Astrocyte (in vitro differentiated cells and primary cell): ENCODE measurements at regions not wholly inside any gene's neighbourhood (a gene's known extent, or its start where the extent isn't known, plus 50 kb on each side); places are given as distances from the start of the nearest gene placed in this dataset.

Source experiments
- EZH2 ChIP-seq: IDR thresholded peaks from 2 replicates; pipeline ENCODE4 v1.6.1; 2012; ENCODE audit warnings: mild to moderate bottlenecking, low read length, inconsistent platforms; ENCODE audit not compliant: insufficient read depth
- TF ChIP-seq, protein P1 (sequence below): IDR thresholded peaks from 2 replicates; pipeline ENCODE4 v1.5.1; 2011; ENCODE audit warnings: low read depth, mild to moderate bottlenecking, inconsistent platforms, low read length, moderate library complexity; ENCODE audit not compliant: insufficient read depth

DNA sequence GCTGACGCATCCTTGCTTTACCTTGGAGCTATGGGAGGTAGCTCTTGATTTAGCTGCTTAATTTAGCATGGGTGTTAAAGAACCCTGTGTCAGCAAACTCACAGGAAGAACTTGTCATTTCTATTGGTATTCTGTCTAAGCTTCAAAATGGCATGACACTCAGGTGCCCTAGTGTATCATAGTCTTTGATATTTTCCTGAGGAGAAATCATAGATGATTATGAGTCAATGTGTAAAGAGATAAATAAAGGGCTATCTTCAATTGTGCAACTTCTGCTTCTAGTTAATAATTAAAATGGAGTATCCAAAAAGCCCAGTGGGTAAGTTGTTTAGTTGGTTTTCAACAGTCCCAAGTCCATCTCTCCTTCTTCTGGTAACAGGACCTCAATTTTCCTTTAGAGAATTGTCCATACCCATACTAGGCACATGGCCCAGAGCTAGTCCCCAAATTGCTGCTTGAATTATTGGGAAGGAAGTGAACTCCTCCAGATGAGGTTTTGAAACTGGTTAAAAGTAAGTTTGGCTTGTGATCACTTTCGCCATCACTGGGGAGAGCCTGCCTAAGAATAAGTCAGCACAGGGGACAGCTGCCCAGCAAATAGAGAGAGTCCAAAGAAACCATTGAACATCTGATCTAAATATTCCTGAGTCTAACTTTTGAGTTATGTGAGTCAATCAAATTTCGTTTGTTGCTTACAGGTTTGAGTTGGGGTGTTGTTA lies 169.0 kb upstream of the PHYHIPL start:
- TF ChIP-seq, protein P1, sequence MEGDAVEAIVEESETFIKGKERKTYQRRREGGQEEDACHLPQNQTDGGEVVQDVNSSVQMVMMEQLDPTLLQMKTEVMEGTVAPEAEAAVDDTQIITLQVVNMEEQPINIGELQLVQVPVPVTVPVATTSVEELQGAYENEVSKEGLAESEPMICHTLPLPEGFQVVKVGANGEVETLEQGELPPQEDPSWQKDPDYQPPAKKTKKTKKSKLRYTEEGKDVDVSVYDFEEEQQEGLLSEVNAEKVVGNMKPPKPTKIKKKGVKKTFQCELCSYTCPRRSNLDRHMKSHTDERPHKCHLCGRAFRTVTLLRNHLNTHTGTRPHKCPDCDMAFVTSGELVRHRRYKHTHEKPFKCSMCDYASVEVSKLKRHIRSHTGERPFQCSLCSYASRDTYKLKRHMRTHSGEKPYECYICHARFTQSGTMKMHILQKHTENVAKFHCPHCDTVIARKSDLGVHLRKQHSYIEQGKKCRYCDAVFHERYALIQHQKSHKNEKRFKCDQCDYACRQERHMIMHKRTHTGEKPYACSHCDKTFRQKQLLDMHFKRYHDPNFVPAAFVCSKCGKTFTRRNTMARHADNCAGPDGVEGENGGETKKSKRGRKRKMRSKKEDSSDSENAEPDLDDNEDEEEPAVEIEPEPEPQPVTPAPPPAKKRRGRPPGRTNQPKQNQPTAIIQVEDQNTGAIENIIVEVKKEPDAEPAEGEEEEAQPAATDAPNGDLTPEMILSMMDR, result no peak
- no peak for TF ChIP-seq EZH2
